HEK293 (cell line): ENCODE measurements at regions not wholly inside any gene's neighbourhood (a gene's known extent, or its start where the extent isn't known, plus 50 kb on each side); places are given as distances from the start of the nearest gene placed in this dataset.
"Not testable (repeated sequence)": the region's sequence is repeated elsewhere in the genome, so short reads cannot be mapped to it uniquely, and the experiment has no call there.

Experiments used
- CTCF ChIP-seq: fragments of 450-650 bp; formaldehyde crosslinking; IDR thresholded peaks from 2 replicates; pipeline ENCODE4 v1.5.1; 2016; ENCODE audit warnings: missing biosample characterization, missing genetic modification characterization
- PRDM4 ChIP-seq: fragments of 450-650 bp; formaldehyde crosslinking; IDR thresholded peaks from 2 replicates; pipeline ENCODE4 v1.5.1; 2017; ENCODE audit warnings: missing biosample characterization, missing genetic modification characterization
- REST ChIP-seq: fragments of 450-650 bp; formaldehyde crosslinking; IDR thresholded peaks from 2 replicates; pipeline ENCODE4 v1.5.1; 2016; ENCODE audit warnings: missing biosample characterization, missing genetic modification characterization
- ZBTB8A ChIP-seq: fragments of 450-650 bp; formaldehyde crosslinking; IDR thresholded peaks from 2 replicates; pipeline ENCODE4 v1.5.1; 2016; ENCODE audit warnings: missing biosample characterization, missing genetic modification characterization
- ZFP3 ChIP-seq: fragments of 450-650 bp; formaldehyde crosslinking; IDR thresholded peaks from 2 replicates; pipeline ENCODE4 v1.5.1; 2016; ENCODE audit warnings: low read depth, missing biosample characterization, missing genetic modification characterization
- ZNF324 ChIP-seq: fragments of 450-650 bp; formaldehyde crosslinking; IDR thresholded peaks from 2 replicates; pipeline ENCODE4 v1.5.1; 2016; ENCODE audit warnings: missing biosample characterization, missing genetic modification characterization

- not testable (repeated sequence) for TF ChIP-seq CTCF; ZFP3 (tag by site-specific recombination); ZBTB8A (tag by site-specific recombination); PRDM4; REST (tag by site-specific recombination); ZNF324 (tag by site-specific recombination)
Measured at GRCh38 chr6:8802397-8802796, 367.1 kb upstream of the SLC35B3 start.
